NB4 (cell line): ENCODE measurements at regions not wholly inside any gene's neighbourhood (a gene's known extent, or its start where the extent isn't known, plus 50 kb on each side); places are given as distances from the start of the nearest gene placed in this dataset.

Experiments used
- CTCF ChIP-seq: IDR thresholded peaks from one replicate; pipeline ENCODE4 v1.5.1; 2012; ENCODE audit warnings: low read depth, low read length
- MAX ChIP-seq: IDR thresholded peaks from 2 replicates; pipeline ENCODE4 v1.6.1; 2011; ENCODE audit warnings: low read depth, low read length
- POLR2A ChIP-seq: IDR thresholded peaks from 2 replicates; pipeline ENCODE4 v1.6.1; 2011; ENCODE audit warnings: mild to moderate bottlenecking; ENCODE audit not compliant: insufficient read length; ENCODE audit errors: extremely low read depth

GRCh38 chr4:12957108-12957507, 527.0 kb downstream of the RAB28 start:
- no peak for TF ChIP-seq CTCF
- no peak for TF ChIP-seq POLR2A
- TF ChIP-seq MAX = no peak
